Brain microvascular endothelial cell (primary cell): ENCODE measurements at regions not wholly inside any gene's neighbourhood (a gene's known extent, or its start where the extent isn't known, plus 50 kb on each side); places are given as distances from the start of the nearest gene placed in this dataset.

Experiments used
- DNase-seq: peaks from one replicate; pipeline ENCODE4 v3.0.0-alpha.2; 2020
- H3K27ac ChIP-seq: fragments of 250-450 bp; sonication (Bioruptor Pico); 2 replicates; pipeline ENCODE4 v1.5.1; 2020; ENCODE audit warnings: mild to moderate bottlenecking, moderate library complexity
- H3K27me3 ChIP-seq: fragments of 250-450 bp; sonication (Bioruptor Pico); replicated peaks from 2 replicates; pipeline ENCODE4 v1.5.1; 2020; ENCODE audit warnings: mild to moderate bottlenecking
- H3K36me3 ChIP-seq: fragments of 250-450 bp; sonication (Bioruptor Pico); replicated peaks from 2 replicates; pipeline ENCODE4 v1.5.1; 2020; ENCODE audit warnings: mild to moderate bottlenecking
- H3K4me3 ChIP-seq: 2 replicates; pipeline ENCODE4 v1.5.1; 2011; ENCODE audit warnings: low read depth, mild to moderate bottlenecking, control low read depth, low read length, moderate library complexity
- in situ Hi-C: cut with HindIII; loops from 2 replicates; pipeline ENCODE4 v1.10.0; 2017; ENCODE audit warnings: low sequenced_read_pairs, low pct_ligation_motif_present
- TF ChIP-seq, protein P1 (sequence below): IDR thresholded peaks from 2 replicates; pipeline ENCODE4 v1.5.1; 2011; ENCODE audit warnings: low read depth, mild to moderate bottlenecking, moderate library complexity, low read length, control low read depth, inconsistent platforms; ENCODE audit errors: missing control alignments

DNA sequence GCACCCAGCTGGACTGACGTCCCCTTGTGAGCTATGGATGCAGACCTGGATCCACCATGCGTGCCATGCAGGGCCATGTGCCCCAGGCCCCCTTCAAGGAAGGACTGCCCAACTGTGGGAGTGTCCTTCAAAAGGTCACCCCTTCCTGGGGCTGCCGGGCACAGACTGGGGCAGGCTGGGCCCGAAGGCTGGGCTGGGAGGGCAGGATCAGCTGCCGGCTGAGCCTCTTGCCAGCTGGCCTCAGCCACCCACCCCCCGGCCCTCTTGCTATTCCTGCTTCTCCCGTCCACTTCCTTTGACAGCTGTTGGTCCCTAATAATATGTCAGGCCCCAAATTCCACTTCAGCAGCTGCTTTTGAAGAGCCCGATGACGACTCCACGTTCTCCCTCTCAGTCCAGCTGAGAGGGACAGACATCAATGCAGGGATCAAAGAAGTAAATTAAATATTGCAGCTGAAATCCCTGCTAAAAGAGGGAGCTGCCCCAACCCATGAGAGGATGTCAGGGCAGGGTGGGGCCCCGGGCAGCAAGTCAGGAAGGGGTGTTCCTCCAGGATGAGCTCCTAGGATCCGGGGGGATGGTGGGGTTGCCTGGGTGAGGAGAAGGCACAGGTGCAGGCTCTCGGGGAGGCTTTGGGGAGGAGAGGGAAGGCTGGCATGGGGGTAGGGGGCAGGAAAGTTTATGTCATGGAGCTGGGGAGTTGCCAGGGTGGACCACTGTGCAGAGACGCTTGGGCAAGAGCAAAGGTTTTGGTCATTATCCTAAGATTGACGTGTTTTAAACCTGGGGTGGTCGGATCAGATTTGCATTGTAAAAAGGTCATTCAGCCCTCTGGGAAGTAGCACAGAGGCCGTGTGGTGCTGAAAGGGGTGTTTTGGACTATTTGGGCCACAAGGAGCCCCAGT lies 185.0 kb downstream of the ANKRD60 start:
- Histone ChIP-seq H3K27ac (no peak overlapping the region), H3K36me3 (no peaks in the 10 kb centered on the region)
- TF ChIP-seq, protein P1, sequence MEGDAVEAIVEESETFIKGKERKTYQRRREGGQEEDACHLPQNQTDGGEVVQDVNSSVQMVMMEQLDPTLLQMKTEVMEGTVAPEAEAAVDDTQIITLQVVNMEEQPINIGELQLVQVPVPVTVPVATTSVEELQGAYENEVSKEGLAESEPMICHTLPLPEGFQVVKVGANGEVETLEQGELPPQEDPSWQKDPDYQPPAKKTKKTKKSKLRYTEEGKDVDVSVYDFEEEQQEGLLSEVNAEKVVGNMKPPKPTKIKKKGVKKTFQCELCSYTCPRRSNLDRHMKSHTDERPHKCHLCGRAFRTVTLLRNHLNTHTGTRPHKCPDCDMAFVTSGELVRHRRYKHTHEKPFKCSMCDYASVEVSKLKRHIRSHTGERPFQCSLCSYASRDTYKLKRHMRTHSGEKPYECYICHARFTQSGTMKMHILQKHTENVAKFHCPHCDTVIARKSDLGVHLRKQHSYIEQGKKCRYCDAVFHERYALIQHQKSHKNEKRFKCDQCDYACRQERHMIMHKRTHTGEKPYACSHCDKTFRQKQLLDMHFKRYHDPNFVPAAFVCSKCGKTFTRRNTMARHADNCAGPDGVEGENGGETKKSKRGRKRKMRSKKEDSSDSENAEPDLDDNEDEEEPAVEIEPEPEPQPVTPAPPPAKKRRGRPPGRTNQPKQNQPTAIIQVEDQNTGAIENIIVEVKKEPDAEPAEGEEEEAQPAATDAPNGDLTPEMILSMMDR = no peak

DNA sequence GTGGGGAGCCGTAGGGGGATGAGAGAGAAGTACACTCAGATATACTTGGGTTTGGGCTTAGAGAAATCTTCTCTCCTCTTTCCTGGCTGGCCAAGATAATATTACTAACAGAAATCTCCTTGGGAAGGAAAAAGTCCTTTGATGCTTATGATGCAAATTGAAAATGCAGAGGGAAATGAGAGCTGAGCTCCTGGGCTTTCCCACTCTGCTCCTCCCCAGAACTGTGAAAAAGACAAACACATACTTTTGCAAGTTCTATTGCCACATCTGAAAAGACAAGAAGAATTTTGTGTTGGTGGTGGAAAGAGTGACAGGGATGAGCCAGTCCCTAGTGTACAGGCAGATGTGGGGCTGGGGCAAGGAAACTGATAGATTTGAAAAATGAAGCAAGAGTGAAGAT lies 185.9 kb downstream of the ANKRD60 start:
- H3K27me3 ChIP-seq = no peaks in the 10 kb centered on the region
- no peak overlapping the region for H3K4me3 ChIP-seq
- no peaks in the 10 kb centered on the region for H3K36me3 ChIP-seq
- no peak overlapping the region for H3K27ac ChIP-seq
- in situ Hi-C loops = no loop called here
- DNase-seq = no peak
- TF ChIP-seq, protein P1 = no peak

More for the DNA sequence above, 185.0 kb downstream of the ANKRD60 start:
- Histone ChIP-seq H3K27me3 (no peaks in the 10 kb centered on the region), H3K4me3 (no peak overlapping the region)
- DNase-seq = no peak
- in situ Hi-C loops = no loop called here

DNA sequence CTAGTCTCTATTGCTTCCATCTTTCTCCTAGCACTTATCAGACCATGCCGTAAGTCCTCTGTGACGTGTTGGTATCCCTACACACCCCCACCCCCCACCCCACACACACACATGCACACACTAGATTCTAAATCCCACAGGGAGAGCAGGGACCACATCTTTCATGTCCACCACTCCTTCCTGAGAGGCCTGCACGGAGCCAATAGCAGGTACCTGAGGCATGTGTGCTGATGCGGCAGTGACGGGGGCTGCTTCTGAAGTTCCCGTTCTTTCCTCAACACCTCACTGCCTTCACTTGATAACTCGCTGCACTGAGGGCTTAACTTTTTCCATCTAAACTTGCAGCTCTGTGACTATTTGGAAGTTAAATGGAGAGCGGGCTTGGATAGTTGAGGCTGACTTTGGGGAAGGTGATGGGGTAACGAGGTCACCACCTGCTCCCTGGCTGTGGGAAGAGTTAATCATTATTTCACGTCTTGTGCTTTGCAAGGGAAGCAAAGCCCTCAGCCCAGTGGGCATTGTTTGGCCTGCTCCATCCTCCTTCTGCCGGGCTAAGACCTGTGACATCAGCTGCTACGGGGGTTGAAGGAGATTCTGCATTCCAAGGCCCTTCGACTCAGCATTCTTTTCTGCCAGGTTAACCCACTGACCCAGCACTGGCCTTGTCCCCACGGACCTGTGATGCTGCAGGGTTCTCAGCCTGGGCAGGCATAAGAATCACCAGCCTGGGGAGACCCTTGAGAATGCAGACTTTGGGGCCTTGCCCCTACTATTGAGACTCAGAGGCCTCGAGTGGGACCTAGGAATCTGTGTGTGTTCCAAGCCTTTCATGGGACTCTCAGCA lies 187.8 kb downstream of the ANKRD60 start:
- Histone ChIP-seq H3K36me3 (no peaks in the 10 kb centered on the region), H3K27me3 (no peaks in the 10 kb centered on the region), H3K27ac (no peak overlapping the region), H3K4me3 (no peak overlapping the region)
- in situ Hi-C loops = no loop called here
- TF ChIP-seq, protein P1 = no peak
- no peak for DNase-seq

DNA sequence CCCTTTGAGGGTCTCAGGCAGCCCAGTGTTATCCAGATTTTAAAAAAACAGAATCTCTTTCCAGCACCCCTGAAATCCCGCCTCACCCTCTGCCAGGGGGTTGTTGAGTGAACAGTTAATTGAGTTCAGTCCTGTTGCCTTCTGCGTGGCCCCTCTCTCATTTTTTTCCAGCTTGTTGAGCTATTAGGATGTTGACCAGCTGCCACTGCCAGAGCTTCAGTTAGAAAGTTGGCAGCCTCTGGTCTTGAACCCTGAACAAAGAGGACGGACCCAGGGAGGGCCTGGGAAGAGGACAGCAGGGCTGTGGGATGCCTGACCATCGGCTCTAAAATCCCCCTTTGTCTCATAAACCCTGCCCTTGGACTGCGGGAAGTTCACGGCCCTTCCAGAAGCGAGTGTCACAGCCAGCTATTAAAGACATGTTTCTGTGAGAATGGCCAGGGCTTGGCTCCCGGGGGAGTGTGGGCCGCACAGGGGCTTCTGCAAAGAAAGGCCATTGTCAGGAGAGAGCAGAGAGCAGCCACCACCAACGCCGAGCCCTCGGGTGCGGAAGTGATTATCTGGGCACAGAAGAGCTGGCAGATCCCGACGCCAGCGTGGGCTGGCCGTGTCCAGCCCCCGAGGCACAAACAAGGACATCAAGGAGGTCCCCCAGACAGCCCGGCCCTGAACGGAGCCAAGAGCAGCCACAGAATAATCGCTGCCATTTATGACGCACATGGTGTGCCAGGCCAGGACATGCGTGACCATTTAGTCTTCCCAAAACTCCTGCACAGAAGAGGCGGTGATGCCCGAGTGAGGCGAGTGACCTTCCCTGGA lies 189.0 kb downstream of the ANKRD60 start:
- no peaks in the 10 kb centered on the region for H3K27me3 ChIP-seq
- in situ Hi-C loops = no loop called here
- H3K36me3 ChIP-seq = no peaks in the 10 kb centered on the region
- DNase-seq = no peak
- H3K27ac ChIP-seq = no peak overlapping the region
- TF ChIP-seq, protein P1 = no peak
- no peak overlapping the region for H3K4me3 ChIP-seq

DNA sequence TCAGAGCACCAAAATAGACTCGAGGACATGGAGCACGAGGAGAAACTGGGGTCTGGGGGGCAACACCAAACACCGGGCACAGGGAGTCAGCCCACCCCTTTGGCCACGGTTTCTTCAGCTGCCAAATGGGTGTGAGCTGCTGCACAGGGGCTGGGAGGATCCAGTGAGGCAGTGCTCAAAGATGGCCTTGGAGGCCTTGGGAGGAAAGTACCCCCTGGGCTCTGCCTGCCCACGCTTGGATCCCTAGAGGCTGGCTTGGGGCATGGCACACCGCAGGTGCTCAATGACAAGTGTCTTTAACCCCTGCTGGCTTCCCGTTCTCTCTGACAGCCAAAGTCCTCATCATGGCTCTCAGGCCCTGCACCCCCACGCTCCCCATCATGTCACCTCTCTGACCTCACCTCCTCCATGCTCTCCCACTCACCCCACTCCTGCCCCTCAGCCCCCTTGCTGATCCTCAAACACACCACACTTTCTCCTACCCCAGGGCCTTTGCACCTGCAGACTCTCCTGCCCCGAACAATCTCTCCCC lies 190.3 kb downstream of the ANKRD60 start:
- H3K4me3 ChIP-seq = no peak overlapping the region
- no peaks in the 10 kb centered on the region for H3K27me3 ChIP-seq
- DNase-seq = no peak
- H3K27ac ChIP-seq = no peak overlapping the region
- no peaks in the 10 kb centered on the region for H3K36me3 ChIP-seq
- in situ Hi-C loops = no loop called here
- TF ChIP-seq, protein P1 = no peak
